ENCODE measurements at regions not wholly inside any gene's neighbourhood (a gene's known extent, or its start where the extent isn't known, plus 50 kb on each side); places are given as distances from the start of the nearest gene placed in this dataset.

- DNase-seq: no peak
These were observed 273.3 kb downstream of the OLFM3 start for GRCh38 chr1:101723415-101723814.

- no peak for DNase-seq
These were observed 268.7 kb downstream of the OLFM3 start for GRCh38 chr1:101728029-101728428.

- DNase-seq: no peak
These were observed 266.2 kb downstream of the OLFM3 start for GRCh38 chr1:101730559-101730958.

GRCh38 chr1:101732261-101732660 lies 264.5 kb downstream of the OLFM3 start:
- DNase-seq: no peak

- DNase-seq: no peak
These were observed 263.4 kb downstream of the OLFM3 start for GRCh38 chr1:101733340-101733739.

- DNase-seq: no peak
These were observed 258.3 kb downstream of the OLFM3 start for GRCh38 chr1:101738475-101738874.

- DNase-seq: no peak
These were observed 257.6 kb downstream of the OLFM3 start for GRCh38 chr1:101739146-101739545.

GRCh38 chr1:101739826-101740330 lies 256.8 kb downstream of the OLFM3 start:
- no peak for DNase-seq

- no peak for DNase-seq
These were observed 254.8 kb downstream of the OLFM3 start for GRCh38 chr1:101741910-101742309.

GRCh38 chr1:101742509-101742908 lies 254.2 kb downstream of the OLFM3 start:
- no peak for DNase-seq

GRCh38 chr1:101745551-101746270 lies 251.0 kb downstream of the OLFM3 start:
- DNase-seq: no peak

GRCh38 chr1:101748077-101748476 lies 248.6 kb downstream of the OLFM3 start:
- no peak for DNase-seq
